ENCODE measurements at regions not wholly inside any gene's neighbourhood (a gene's known extent, or its start where the extent isn't known, plus 50 kb on each side); places are given as distances from the start of the nearest gene placed in this dataset.
A peak's percentile ranks its signal among the peaks of the same experiment; 100 is the strongest.

GRCh38 chr11:10927538-10927937, 69.7 kb upstream of the ZBED5 start:
- Histone ChIP-seq H3K36me3 (no peaks in the 10 kb centered on the region), H3K27me3 (no peaks in the 10 kb centered on the region), H3K4me3 (no peak overlapping the region), H3K9me3 (no peaks in the 10 kb centered on the region), H3K4me1 (peaks cover 27% of the 10 kb centered on the region), H3K27ac (no peak overlapping the region)
- TF ChIP-seq, protein P1, sequence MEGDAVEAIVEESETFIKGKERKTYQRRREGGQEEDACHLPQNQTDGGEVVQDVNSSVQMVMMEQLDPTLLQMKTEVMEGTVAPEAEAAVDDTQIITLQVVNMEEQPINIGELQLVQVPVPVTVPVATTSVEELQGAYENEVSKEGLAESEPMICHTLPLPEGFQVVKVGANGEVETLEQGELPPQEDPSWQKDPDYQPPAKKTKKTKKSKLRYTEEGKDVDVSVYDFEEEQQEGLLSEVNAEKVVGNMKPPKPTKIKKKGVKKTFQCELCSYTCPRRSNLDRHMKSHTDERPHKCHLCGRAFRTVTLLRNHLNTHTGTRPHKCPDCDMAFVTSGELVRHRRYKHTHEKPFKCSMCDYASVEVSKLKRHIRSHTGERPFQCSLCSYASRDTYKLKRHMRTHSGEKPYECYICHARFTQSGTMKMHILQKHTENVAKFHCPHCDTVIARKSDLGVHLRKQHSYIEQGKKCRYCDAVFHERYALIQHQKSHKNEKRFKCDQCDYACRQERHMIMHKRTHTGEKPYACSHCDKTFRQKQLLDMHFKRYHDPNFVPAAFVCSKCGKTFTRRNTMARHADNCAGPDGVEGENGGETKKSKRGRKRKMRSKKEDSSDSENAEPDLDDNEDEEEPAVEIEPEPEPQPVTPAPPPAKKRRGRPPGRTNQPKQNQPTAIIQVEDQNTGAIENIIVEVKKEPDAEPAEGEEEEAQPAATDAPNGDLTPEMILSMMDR (IDR thresholded peaks at IDR 0.05), result no peak
- TF ChIP-seq POLR2AphosphoS5 (IDR thresholded peaks at IDR 0.05; ENCODE audit: insufficient read depth in 1 of 2, low read depth in 1 of 2) (no peak), POLR2A (IDR thresholded peaks at IDR 0.05) (no peak)
- intact Hi-C loops (cut with DNase I), result no loop called here
- peak in 1 of 2 donors; percentile 29 for DNase-seq (ENCODE audit: extremely low spot score in 2 of 2)

DNA sequence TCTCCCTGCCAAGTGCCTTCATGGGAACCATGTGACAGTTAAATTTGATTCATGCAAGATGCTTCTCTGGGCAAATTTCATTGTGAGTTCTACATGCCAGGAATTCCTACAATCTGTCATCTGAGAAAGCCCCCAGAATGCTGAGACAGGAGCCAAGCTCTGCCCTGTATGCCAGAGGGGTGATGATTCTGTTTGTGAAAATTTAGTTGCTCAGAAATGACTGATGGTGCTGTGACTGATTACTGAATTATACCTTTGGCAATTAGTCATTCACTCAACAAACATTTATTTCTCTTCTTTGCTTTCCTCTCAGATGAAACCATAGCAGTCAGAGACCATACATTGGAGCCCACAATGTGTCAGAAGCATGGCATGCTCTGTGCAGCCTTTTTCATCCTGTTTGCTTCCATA, 69.0 kb upstream of the ZBED5 start:
- peak in 1 of 2 donors; percentile 64 for DNase-seq (ENCODE audit: extremely low spot score in 2 of 2)
- H3K4me1 ChIP-seq, result peaks cover 20% of the 10 kb centered on the region
- H3K4me3 ChIP-seq, result no peak overlapping the region
- no peaks in the 10 kb centered on the region for H3K36me3 ChIP-seq
- intact Hi-C loops (cut with DNase I), result no loop called here
- TF ChIP-seq, protein P1 (IDR thresholded peaks at IDR 0.05), result no peak
- no peak for TF ChIP-seq POLR2A (IDR thresholded peaks at IDR 0.05)
- TF ChIP-seq POLR2AphosphoS5 (IDR thresholded peaks at IDR 0.05; ENCODE audit: insufficient read depth in 1 of 2, low read depth in 1 of 2), result no peak
- no peaks in the 10 kb centered on the region for H3K9me3 ChIP-seq
- no peak overlapping the region for H3K27ac ChIP-seq
- no peaks in the 10 kb centered on the region for H3K27me3 ChIP-seq

DNA sequence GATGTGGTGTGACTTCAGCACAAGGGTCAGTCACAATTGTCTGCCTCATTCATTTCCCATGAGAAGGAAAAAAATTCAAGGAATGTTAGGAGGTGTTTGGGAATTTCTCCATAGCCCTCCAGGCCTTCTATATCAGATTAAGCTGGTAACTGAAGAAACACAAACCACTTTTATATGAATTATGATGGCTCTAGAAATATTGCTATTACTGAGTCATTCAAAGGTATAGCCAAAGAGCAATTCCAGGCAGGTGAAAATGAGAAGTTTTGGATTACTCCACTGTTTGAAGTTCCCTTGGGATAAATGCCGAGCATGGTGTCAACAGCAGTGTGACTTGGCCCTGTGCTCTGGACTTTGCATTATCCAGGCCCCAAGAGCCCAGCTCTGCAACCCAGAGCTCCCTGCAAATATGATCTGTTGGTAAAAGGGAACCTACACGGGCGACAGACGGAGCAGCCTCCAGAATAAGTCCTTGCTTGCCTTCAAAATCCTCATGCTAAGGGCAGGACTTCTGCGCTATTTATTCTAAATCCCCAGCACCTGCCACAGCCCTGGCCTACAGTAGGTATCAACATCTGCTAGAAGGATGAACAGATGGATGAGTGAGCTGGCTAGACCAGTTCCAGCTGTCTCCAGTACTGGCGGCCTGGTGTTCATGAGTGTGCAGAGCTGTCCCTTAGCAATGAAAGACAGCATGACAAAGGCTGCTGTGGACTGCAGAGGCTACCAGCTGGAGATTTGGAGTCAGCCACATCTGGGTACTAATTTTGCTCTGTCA, 67.5 kb upstream of the ZBED5 start:
- intact Hi-C loops (cut with DNase I), result no loop called here

DNA sequence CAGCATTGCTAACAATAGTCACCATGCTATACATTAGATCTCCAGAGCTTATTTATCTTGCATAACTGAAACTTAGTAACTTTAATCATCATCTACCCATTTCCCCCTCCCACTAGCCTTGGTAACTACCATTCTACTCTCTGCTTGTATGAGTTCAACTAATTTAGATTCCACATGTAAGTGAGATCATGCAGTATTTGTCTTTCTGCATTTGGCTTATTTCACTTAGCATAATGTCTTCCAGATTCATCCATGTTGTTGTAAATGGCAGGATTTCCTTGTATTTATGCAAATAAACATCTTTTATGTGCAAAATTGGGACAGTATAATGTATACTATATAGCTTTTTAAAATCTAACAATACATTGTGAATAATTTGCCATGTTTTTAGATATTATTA, 66.0 kb upstream of the ZBED5 start:
- Histone ChIP-seq H3K36me3 (no peaks in the 10 kb centered on the region), H3K9me3 (no peaks in the 10 kb centered on the region), H3K4me1 (peaks cover 13% of the 10 kb centered on the region), H3K4me3 (no peak overlapping the region), H3K27ac (no peak overlapping the region), H3K27me3 (no peaks in the 10 kb centered on the region)
- intact Hi-C loops (cut with DNase I), result no loop called here
- TF ChIP-seq POLR2A (IDR thresholded peaks at IDR 0.05) (no peak), POLR2AphosphoS5 (IDR thresholded peaks at IDR 0.05; ENCODE audit: insufficient read depth in 1 of 2, low read depth in 1 of 2) (no peak)
- TF ChIP-seq, protein P1 (IDR thresholded peaks at IDR 0.05), result no peak
- DNase-seq (ENCODE audit: extremely low spot score in 2 of 2), result no peak

More for the DNA sequence above, 67.5 kb upstream of the ZBED5 start:
- no peak overlapping the region for H3K4me3 ChIP-seq
- TF ChIP-seq, protein P1 (IDR thresholded peaks at IDR 0.05), result no peak
- TF ChIP-seq POLR2A (IDR thresholded peaks at IDR 0.05), result no peak
- TF ChIP-seq POLR2AphosphoS5 (IDR thresholded peaks at IDR 0.05; ENCODE audit: insufficient read depth in 1 of 2, low read depth in 1 of 2), result no peak
- H3K27ac ChIP-seq, result no peak overlapping the region
- no peaks in the 10 kb centered on the region for H3K27me3 ChIP-seq
- peaks cover 18% of the 10 kb centered on the region for H3K4me1 ChIP-seq
- no peaks in the 10 kb centered on the region for H3K36me3 ChIP-seq
- peak in 1 of 2 donors; percentile 76 for DNase-seq (ENCODE audit: extremely low spot score in 2 of 2)
- no peaks in the 10 kb centered on the region for H3K9me3 ChIP-seq

- H3K36me3 ChIP-seq, result no peaks in the 10 kb centered on the region
- TF ChIP-seq, protein P1 (IDR thresholded peaks at IDR 0.05), result no peak
- TF ChIP-seq POLR2AphosphoS5 (IDR thresholded peaks at IDR 0.05; ENCODE audit: insufficient read depth in 1 of 2, low read depth in 1 of 2) (no peak), POLR2A (IDR thresholded peaks at IDR 0.05) (no peak)
- no peak overlapping the region for H3K4me3 ChIP-seq
- no peak for DNase-seq (ENCODE audit: extremely low spot score in 2 of 2)
- peaks cover 10% of the 10 kb centered on the region for H3K4me1 ChIP-seq
- intact Hi-C loops (cut with DNase I), result no loop called here
- H3K9me3 ChIP-seq, result no peaks in the 10 kb centered on the region
- H3K27ac ChIP-seq, result no peak overlapping the region
- no peaks in the 10 kb centered on the region for H3K27me3 ChIP-seq
Observed at GRCh38 chr11:10922892-10923291, 65.0 kb upstream of the ZBED5 start.

Data from vagina (tissue), 2 donors.